GM12875 (cell line): ENCODE measurements at regions not wholly inside any gene's neighbourhood (a gene's known extent, or its start where the extent isn't known, plus 50 kb on each side); places are given as distances from the start of the nearest gene placed in this dataset.

Experiments used
- H3K4me3 ChIP-seq: one replicate; pipeline ENCODE4 v1.5.1; 2011; ENCODE audit warnings: low read depth, low read length, control low read depth
- CTCF ChIP-seq: IDR thresholded peaks from 2 replicates; pipeline ENCODE4 v1.5.1; 2011; ENCODE audit warnings: low read depth, mild to moderate bottlenecking, control low read depth, inconsistent platforms, low read length, moderate library complexity, borderline replicate concordance; ENCODE audit not compliant: insufficient read depth

GRCh38 chr2:198645816-198646215, 811.9 kb downstream of the SATB2 start:
- no peak overlapping the region for H3K4me3 ChIP-seq
- TF ChIP-seq CTCF, result no peak

- H3K4me3 ChIP-seq, result no peak overlapping the region
- no peak for TF ChIP-seq CTCF
Observed at GRCh38 chr2:198641161-198641560, 816.6 kb downstream of the SATB2 start.

- H3K4me3 ChIP-seq, result no peak overlapping the region
- TF ChIP-seq CTCF, result no peak
Observed at GRCh38 chr2:198640463-198640862, 817.3 kb downstream of the SATB2 start.

GRCh38 chr2:198639580-198639979, 818.2 kb downstream of the SATB2 start:
- no peak overlapping the region for H3K4me3 ChIP-seq
- TF ChIP-seq CTCF, result no peak

GRCh38 chr2:198638577-198638976, 819.2 kb downstream of the SATB2 start:
- TF ChIP-seq CTCF, result no peak
- no peak overlapping the region for H3K4me3 ChIP-seq

- TF ChIP-seq CTCF, result no peak
- no peak overlapping the region for H3K4me3 ChIP-seq
Observed at GRCh38 chr2:198630384-198630783, 826.0 kb downstream of the PLCL1 start.

GRCh38 chr2:198628596-198628995, 824.2 kb downstream of the PLCL1 start:
- no peak for TF ChIP-seq CTCF
- H3K4me3 ChIP-seq, result no peak overlapping the region
